Mucosa of descending colon (tissue), 3 donors: ENCODE measurements at regions not wholly inside any gene's neighbourhood (a gene's known extent, or its start where the extent isn't known, plus 50 kb on each side); places are given as distances from the start of the nearest gene placed in this dataset.

Source experiments
- ATAC-seq: fragments of 200-7000 bp; cut with Tn5 transposase; one replicate; pipeline ENCODE4 v1.9.1; 2020; ENCODE audit warnings: mild to moderate bottlenecking, moderate library complexity
- DNase-seq, 3 donors: peaks; one replicate each; pipeline ENCODE4 v3.0.0-alpha.2; 2020
- H3K36me3 ChIP-seq: fragments of 200-600 bp; one replicate; pipeline ENCODE4 v1.8.0; 2021; ENCODE audit warnings: low read depth, mild to moderate bottlenecking
- H3K4me1 ChIP-seq: fragments of 200-600 bp; one replicate; pipeline ENCODE4 v1.8.0; 2021; ENCODE audit warnings: low read depth, mild to moderate bottlenecking
- H3K4me3 ChIP-seq: fragments of 200-600 bp; one replicate; pipeline ENCODE4 v1.8.0; 2021; ENCODE audit warnings: mild to moderate bottlenecking
- H3K9me3 ChIP-seq: fragments of 200-600 bp; one replicate; pipeline ENCODE4 v1.8.0; 2021; ENCODE audit warnings: mild to moderate bottlenecking
- intact Hi-C, 2 donors: fragments of 100-400 bp; cut with DNase I in 1 of 2; cut with micrococcal nuclease in 1 of 2; formaldehyde crosslinking; loops; one replicate each; pipeline versions ENCODE4 v1.11.0 to v1.11.1; 2022; cut with DNase I, micrococcal nuclease
- TF ChIP-seq, protein P1 (sequence below): fragments of 200-600 bp; IDR thresholded peaks from one replicate; pipeline ENCODE4 v1.8.0; 2022; ENCODE audit warnings: antibody characterized with exemption, mild to moderate bottlenecking
- donor health status: DM: no; HTN: no; CAD: no; lungs with moderate emphysema.
- donor health status: DM: no; HTN: no; CAD: no.
- donor health status: DM: no; HTN: yes; CAD: no.

DNA sequence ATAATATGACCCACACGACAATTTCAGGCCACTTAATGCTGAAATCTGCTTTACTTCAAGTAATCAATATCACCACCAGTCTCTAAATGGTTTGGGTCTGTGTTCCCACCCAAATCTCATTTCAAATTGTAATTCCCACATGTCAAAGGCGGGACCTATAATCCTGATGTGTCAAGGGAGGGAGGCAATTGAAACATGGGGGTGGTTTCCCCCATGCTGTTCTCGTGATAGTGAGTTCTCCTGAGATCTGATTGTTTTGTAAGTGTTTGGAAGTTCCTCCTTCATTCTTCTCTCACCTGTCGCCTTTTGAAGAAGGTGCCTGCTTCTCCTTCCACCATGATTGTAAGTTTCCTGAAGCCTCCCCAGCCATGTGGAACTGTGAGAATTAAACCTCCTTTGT is 178.4 kb downstream of the CRPPA start:
- H3K4me3 ChIP-seq = no peak overlapping the region
- no peak for ATAC-seq
- no peaks in the 10 kb centered on the region for H3K9me3 ChIP-seq
- no peak for DNase-seq
- H3K36me3 ChIP-seq = no peaks in the 10 kb centered on the region
- TF ChIP-seq, protein P1, sequence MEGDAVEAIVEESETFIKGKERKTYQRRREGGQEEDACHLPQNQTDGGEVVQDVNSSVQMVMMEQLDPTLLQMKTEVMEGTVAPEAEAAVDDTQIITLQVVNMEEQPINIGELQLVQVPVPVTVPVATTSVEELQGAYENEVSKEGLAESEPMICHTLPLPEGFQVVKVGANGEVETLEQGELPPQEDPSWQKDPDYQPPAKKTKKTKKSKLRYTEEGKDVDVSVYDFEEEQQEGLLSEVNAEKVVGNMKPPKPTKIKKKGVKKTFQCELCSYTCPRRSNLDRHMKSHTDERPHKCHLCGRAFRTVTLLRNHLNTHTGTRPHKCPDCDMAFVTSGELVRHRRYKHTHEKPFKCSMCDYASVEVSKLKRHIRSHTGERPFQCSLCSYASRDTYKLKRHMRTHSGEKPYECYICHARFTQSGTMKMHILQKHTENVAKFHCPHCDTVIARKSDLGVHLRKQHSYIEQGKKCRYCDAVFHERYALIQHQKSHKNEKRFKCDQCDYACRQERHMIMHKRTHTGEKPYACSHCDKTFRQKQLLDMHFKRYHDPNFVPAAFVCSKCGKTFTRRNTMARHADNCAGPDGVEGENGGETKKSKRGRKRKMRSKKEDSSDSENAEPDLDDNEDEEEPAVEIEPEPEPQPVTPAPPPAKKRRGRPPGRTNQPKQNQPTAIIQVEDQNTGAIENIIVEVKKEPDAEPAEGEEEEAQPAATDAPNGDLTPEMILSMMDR = no peak
- H3K4me1 ChIP-seq = no peaks in the 10 kb centered on the region
- intact Hi-C loops = no loop called here

DNA sequence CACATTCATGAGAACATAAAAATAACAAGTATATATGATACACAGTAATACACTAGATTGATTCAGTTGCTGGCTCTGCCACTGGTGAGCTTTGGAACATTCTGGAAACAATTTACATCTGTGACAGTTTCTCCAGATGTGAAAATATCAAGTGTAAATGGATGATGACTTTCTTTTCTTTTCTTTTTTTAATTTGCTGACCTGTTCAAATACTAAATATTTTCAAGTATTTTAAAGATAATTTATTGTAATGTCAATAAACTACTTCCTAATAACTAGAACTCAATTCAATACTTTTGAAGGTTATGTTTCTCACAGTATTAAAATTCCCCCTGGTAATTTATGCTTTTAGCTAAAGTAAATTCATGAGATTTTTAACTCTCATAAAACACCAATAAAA is 180.3 kb downstream of the CRPPA start:
- H3K9me3 ChIP-seq = no peaks in the 10 kb centered on the region
- H3K36me3 ChIP-seq = no peaks in the 10 kb centered on the region
- ATAC-seq (no peak), DNase-seq (no peak)
- TF ChIP-seq, protein P1 = no peak
- no peaks in the 10 kb centered on the region for H3K4me1 ChIP-seq
- H3K4me3 ChIP-seq = no peak overlapping the region
- intact Hi-C loops = no loop called here

DNA sequence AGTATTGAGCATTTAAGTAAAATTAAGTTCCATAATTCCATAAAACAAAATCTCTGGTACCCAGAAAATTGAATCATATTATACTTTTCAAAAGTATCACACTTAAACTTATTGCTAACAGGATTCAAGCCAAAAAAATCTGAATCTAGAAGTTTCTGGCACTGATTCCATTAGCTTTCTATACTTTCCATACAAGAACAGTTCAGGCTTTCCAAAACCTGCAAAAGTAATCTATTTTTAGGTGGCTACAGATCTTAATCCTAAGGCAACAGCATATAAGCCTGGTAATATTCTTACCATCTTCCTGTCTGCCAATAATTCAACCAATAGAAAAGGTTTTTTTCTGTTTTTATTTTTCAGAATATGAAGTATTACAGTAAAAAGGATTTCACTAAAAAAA is 185.0 kb downstream of the CRPPA start:
- Histone ChIP-seq H3K36me3 (no peaks in the 10 kb centered on the region), H3K9me3 (peaks cover 8% of the 10 kb centered on the region), H3K4me3 (no peak overlapping the region), H3K4me1 (no peaks in the 10 kb centered on the region)
- TF ChIP-seq, protein P1 = no peak
- DNase-seq (no peak), ATAC-seq (no peak)
- intact Hi-C loops = no loop called here

DNA sequence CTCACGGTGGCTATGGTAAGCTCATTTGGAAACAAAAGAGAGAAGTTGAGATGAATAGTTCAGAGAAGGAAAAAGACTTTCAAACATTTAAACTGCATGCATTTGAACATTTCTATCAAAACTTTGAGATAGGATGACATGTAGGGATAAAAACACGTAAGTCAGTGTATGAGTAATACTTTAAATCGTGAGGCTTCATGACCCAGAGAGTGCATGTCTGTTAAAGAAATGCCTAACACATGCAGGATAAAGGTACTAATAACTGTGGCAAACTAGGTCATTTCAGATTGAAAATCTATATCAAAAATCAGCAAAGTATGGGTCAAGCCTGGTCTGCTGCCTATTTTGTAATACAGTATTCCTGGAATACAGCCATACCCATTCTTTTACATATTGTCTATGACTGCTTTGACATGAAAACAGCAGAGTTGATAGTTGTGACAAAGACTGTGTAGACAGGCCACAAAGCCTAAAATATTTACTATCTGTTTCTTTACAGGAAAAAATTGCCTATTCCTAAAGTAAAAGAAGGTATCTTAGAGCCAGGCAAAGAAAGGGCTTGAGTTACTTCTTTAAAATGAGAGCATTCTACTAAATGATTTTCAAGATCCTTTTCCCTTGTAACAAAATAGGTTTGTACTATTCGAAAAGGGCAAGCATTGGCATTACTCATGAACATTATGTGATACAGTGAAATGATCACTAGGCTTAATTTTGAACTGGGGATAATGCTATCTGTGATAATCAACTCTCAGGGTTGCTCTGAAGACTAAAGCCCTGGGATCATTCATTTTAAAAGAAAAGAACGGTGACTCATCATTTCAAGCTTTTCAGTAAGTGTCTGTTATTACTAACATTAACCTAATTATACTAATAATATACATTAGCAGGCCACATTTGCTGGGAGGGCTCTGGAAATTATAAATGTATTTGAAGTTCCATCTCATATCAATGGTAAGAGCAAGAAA is 185.9 kb downstream of the CRPPA start:
- no peak for DNase-seq
- Histone ChIP-seq H3K9me3 (peaks cover 16% of the 10 kb centered on the region), H3K4me3 (no peak overlapping the region), H3K36me3 (no peaks in the 10 kb centered on the region), H3K4me1 (no peaks in the 10 kb centered on the region)
- TF ChIP-seq, protein P1 = no peak
- no peak for ATAC-seq
- intact Hi-C loops = no loop called here

DNA sequence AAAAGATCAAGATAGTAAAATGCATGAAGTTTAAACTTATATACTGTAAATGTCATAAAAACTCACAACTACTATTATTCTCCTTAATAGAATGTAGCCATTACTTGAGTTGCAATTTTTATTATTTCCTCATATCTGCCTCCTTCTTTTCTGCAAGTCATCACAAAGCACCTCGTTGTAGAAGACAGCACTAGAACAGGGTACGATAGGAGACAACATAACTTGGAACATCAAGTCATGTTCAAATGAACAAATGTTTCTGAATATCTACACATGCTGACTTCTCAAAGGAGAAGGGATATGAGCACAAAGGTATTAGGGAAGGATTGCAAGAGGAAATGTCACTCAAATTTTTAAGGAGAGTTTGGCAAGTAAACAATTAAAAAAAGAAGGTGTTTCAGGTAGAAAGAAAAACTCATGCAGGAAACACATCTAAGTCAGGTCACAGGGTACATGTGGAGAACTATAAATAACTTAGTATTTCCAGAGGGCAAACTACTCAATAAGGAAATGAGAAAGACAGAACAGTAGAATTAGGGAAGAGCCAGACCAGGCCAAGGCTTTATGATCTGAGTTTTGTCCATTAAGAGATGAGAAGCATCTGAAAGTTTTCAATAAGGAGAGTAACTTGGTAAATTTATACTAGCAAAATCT is 186.7 kb downstream of the CRPPA start:
- DNase-seq (no peak), ATAC-seq (no peak)
- TF ChIP-seq, protein P1 = no peak
- Histone ChIP-seq H3K36me3 (no peaks in the 10 kb centered on the region), H3K4me1 (no peaks in the 10 kb centered on the region), H3K9me3 (peaks cover 24% of the 10 kb centered on the region), H3K4me3 (no peak overlapping the region)
- intact Hi-C loops = no loop called here
